Ovary (tissue), 7 donors: ENCODE measurements at regions not wholly inside any gene's neighbourhood (a gene's known extent, or its start where the extent isn't known, plus 50 kb on each side); places are given as distances from the start of the nearest gene placed in this dataset.

Source experiments
- DNase-seq, 5 donors: peaks; one replicate each; pipeline ENCODE4 v3.0.0-alpha.2; 2019 to 2020
- H3K27ac ChIP-seq, 2 donors: fragments of 200-600 bp; one replicate each; pipeline versions ENCODE4 v1.5.1 to v1.8.0; 2019 to 2022
- H3K27me3 ChIP-seq: fragments of 200-600 bp; one replicate; pipeline ENCODE4 v1.8.0; 2022
- H3K36me3 ChIP-seq: fragments of 200-600 bp; sonication (generic); one replicate; pipeline ENCODE4 v1.5.1; 2019
- H3K4me1 ChIP-seq: one replicate; pipeline ENCODE4 v1.8.1; 2013; ENCODE audit warnings: mild to moderate bottlenecking, moderate library complexity; ENCODE audit not compliant: insufficient read depth
- H3K4me3 ChIP-seq: fragments of 200-600 bp; sonication (generic); one replicate; pipeline ENCODE4 v1.5.1; 2017
- H3K9me3 ChIP-seq, 2 donors: fragments of 200-600 bp in 1 of 2; sonication (generic) in 1 of 2; one replicate each; pipeline versions ENCODE4 v1.5.1 to v1.8.1; 2013 to 2019; ENCODE audit warnings: mild to moderate bottlenecking in 1 of 2, moderate library complexity in 1 of 2
- CTCF ChIP-seq, 3 donors: fragments of 450-650 bp in 2 of 3; fragments of 200-600 bp in 1 of 3; IDR thresholded peaks; one replicate each; pipeline versions ENCODE4 v1.5.1 to v1.8.0; 2016 to 2022; ENCODE audit warnings: antibody characterized with exemption in 3 of 3, mild to moderate bottlenecking in 1 of 3
- EP300 ChIP-seq: sonication (generic); formaldehyde crosslinking; IDR thresholded peaks from one replicate; pipeline ENCODE4 v1.6.1; 2017; ENCODE audit warnings: antibody characterized with exemption
- POLR2A ChIP-seq: fragments of 450-650 bp; IDR thresholded peaks from one replicate; pipeline ENCODE4 v1.6.1; 2017; ENCODE audit warnings: antibody characterized with exemption, mild to moderate bottlenecking, moderate library complexity
- WGBS, 3 donors: extraction: QIAGEN DNeasy Blood & Tissue Kit in 1 of 3; methylation state at CpG; one replicate each; pipeline versions ENCODE4 v1.1.5 to v1.1.7; 2013 to 2017; 5-methylcytosine and 5-hydroxymethylcytosine counted together
- intact Hi-C, 4 donors: fragments of 100-400 bp; cut with DNase I; formaldehyde crosslinking; loops; one replicate each; pipeline versions ENCODE4 v1.11.0 to v1.15.1; 2022 to 2023
- donor health status: DM: no; HTN: no; CAD: no; lungs with moderate emphysema.
- donor health status: DM: no; HTN: no; CAD: no.
- donor health status: Bipolar disorder and iron deficiency.
- donor health status: DM: no; HTN: no; CAD: no.
- donor health status: DM: yes; HTN: yes; CAD: no.

- Histone ChIP-seq H3K36me3 (no peaks in the 10 kb centered on the region), H3K9me3 (no peaks in the 10 kb centered on the region), H3K27ac (no peak overlapping the region), H3K27me3 (no peaks in the 10 kb centered on the region), H3K4me3 (no peak overlapping the region), H3K4me1 (no peaks in the 10 kb centered on the region)
- TF ChIP-seq CTCF (IDR thresholded peaks at IDR 0.05), result no peak
- no peak for TF ChIP-seq EP300
- TF ChIP-seq POLR2A, result no peak
- intact Hi-C loops, result no loop called here
- DNase-seq, result no peak
- WGBS, 3 donors, result 42 to 70% (median 52%) methylated on average over 1 of the region's 1 CpG
Measured at GRCh38 chr2:136448432-136448831, 316.9 kb upstream of the THSD7B start.

GRCh38 chr2:136444323-136444722 is 321.0 kb upstream of the THSD7B start:
- TF ChIP-seq EP300 (no peak), CTCF (IDR thresholded peaks at IDR 0.05) (no peak), POLR2A (no peak)
- no peaks in the 10 kb centered on the region for H3K4me1 ChIP-seq
- no peaks in the 10 kb centered on the region for H3K27me3 ChIP-seq
- no peaks in the 10 kb centered on the region for H3K9me3 ChIP-seq
- no peak overlapping the region for H3K27ac ChIP-seq
- H3K4me3 ChIP-seq, result no peak overlapping the region
- intact Hi-C loops, result no loop called here
- no peak for DNase-seq
- no peaks in the 10 kb centered on the region for H3K36me3 ChIP-seq
- 82 to 89% (median 87%) methylated on average over 7 of the region's 7 CpGs for WGBS, 3 donors

GRCh38 chr2:136443661-136444060 is 321.7 kb upstream of the THSD7B start:
- intact Hi-C loops, result no loop called here
- no peaks in the 10 kb centered on the region for H3K4me1 ChIP-seq
- H3K9me3 ChIP-seq, result no peaks in the 10 kb centered on the region
- no peak for DNase-seq
- H3K4me3 ChIP-seq, result no peak overlapping the region
- no peaks in the 10 kb centered on the region for H3K36me3 ChIP-seq
- no peaks in the 10 kb centered on the region for H3K27me3 ChIP-seq
- no peak overlapping the region for H3K27ac ChIP-seq
- 50 to 63% (median 62%) methylated on average over 2 of the region's 2 CpGs for WGBS, 3 donors
- TF ChIP-seq EP300 (no peak), CTCF (IDR thresholded peaks at IDR 0.05) (no peak), POLR2A (no peak)

- 69 to 80% (median 75%) methylated on average over 9 of the region's 9 CpGs for WGBS, 3 donors
- no peaks in the 10 kb centered on the region for H3K36me3 ChIP-seq
- H3K4me3 ChIP-seq, result no peak overlapping the region
- H3K9me3 ChIP-seq, result no peaks in the 10 kb centered on the region
- TF ChIP-seq POLR2A (no peak), CTCF (IDR thresholded peaks at IDR 0.05) (no peak), EP300 (no peak)
- H3K4me1 ChIP-seq, result no peaks in the 10 kb centered on the region
- DNase-seq, result no peak
- no peaks in the 10 kb centered on the region for H3K27me3 ChIP-seq
- H3K27ac ChIP-seq, result no peak overlapping the region
- intact Hi-C loops, result no loop called here
Measured at GRCh38 chr2:136441979-136442714, 323.2 kb upstream of the THSD7B start.
